AG04449 (cell line): ENCODE measurements at regions not wholly inside any gene's neighbourhood (a gene's known extent, or its start where the extent isn't known, plus 50 kb on each side); places are given as distances from the start of the nearest gene placed in this dataset.

Experiments used
- CTCF ChIA-PET: fragments of 350-600 bp; formaldehyde crosslinking; extraction: SDS; loops from one replicate; lab custom pipeline; 2021; ENCODE audit warnings: antibody characterized with exemption; lab: Yijun Ruan, JAX
- POLR2A ChIA-PET: fragments of 400-600, 350-600 bp; formaldehyde crosslinking; extraction: SDS; loops from one replicate; lab custom pipeline; 2020; ENCODE audit warnings: antibody characterized with exemption, inconsistent platforms; lab: Yijun Ruan, JAX
- DNase-seq: peaks from one replicate; pipeline ENCODE4 v3.0.0-alpha.2; 2010; ENCODE audit warnings: low read depth, low spot score
- H3K4me3 ChIP-seq: 2 replicates; pipeline ENCODE4 v1.5.1; 2011; ENCODE audit warnings: low read depth, mild to moderate bottlenecking, control low read depth, low read length
- CTCF ChIP-seq: IDR thresholded peaks from one replicate; pipeline ENCODE4 v1.5.1; 2011; ENCODE audit warnings: mild to moderate bottlenecking, moderate library complexity, low read length, control low read depth, inconsistent platforms; ENCODE audit not compliant: insufficient read depth; ENCODE audit errors: missing control alignments

- H3K4me3 ChIP-seq, result no peak overlapping the region
- TF ChIP-seq CTCF, result no peak
- POLR2A ChIA-PET, result no interaction called here
- DNase-seq, result no peak
- CTCF ChIA-PET, result no interaction called here
Observed at GRCh38 chr3:165459924-165460835, 264.0 kb upstream of the SLITRK3 start.

- ChIA-PET POLR2A (no interaction called here), CTCF (no interaction called here)
- TF ChIP-seq CTCF, result no peak
- no peak overlapping the region for H3K4me3 ChIP-seq
- DNase-seq, result no peak
Observed at GRCh38 chr3:165459111-165459510, 262.9 kb upstream of the SLITRK3 start.

GRCh38 chr3:165457096-165457495 is 260.9 kb upstream of the SLITRK3 start:
- TF ChIP-seq CTCF, result no peak
- H3K4me3 ChIP-seq, result no peak overlapping the region
- no peak for DNase-seq
- CTCF ChIA-PET, result no interaction called here
- POLR2A ChIA-PET, result no interaction called here

- TF ChIP-seq CTCF, result no peak
- CTCF ChIA-PET, result no interaction called here
- POLR2A ChIA-PET, result no interaction called here
- H3K4me3 ChIP-seq, result no peak overlapping the region
- no peak for DNase-seq
Observed at GRCh38 chr3:165455793-165456192, 259.6 kb upstream of the SLITRK3 start.

- TF ChIP-seq CTCF, result no peak
- no peak overlapping the region for H3K4me3 ChIP-seq
- no peak for DNase-seq
- CTCF ChIA-PET, result no interaction called here
- POLR2A ChIA-PET, result no interaction called here
Observed at GRCh38 chr3:165455360-165455759, 259.2 kb upstream of the SLITRK3 start.

- no peak for TF ChIP-seq CTCF
- CTCF ChIA-PET, result no interaction called here
- no peak for DNase-seq
- POLR2A ChIA-PET, result no interaction called here
- H3K4me3 ChIP-seq, result no peak overlapping the region
Observed at GRCh38 chr3:165451371-165452070, 255.3 kb upstream of the SLITRK3 start.
